OCI-M2 (cell line): ENCODE measurements at regions not wholly inside any gene's neighbourhood (a gene's known extent, or its start where the extent isn't known, plus 50 kb on each side); places are given as distances from the start of the nearest gene placed in this dataset.
A peak's percentile ranks its signal among the peaks of the same experiment; 100 is the strongest.

Source experiments
- DNase-seq: peaks from one replicate; lab custom pipeline; 2025; ENCODE audit not compliant: unreplicated experiment; lab: John Stamatoyannopoulos, UW

DNA sequence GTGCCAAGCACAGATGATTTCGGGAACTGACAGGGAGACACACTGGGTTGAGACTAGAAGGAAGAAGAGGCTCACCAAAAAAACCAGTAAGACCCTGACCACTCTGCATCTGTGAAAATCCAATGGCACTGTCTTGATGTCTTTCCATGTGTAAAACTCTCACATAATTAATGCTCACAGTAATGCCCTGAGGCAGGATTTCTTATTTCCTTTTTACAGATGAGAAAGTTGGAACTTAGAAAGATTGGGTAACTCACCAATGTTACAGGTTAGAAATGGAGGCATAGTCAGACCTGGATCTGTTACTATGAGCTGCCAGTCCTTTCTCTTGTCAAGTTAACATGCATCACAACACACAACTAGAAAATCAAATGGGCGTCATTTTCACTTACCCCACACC lies 151.0 kb upstream of the MCHR2 start:
- no peak for DNase-seq

DNA sequence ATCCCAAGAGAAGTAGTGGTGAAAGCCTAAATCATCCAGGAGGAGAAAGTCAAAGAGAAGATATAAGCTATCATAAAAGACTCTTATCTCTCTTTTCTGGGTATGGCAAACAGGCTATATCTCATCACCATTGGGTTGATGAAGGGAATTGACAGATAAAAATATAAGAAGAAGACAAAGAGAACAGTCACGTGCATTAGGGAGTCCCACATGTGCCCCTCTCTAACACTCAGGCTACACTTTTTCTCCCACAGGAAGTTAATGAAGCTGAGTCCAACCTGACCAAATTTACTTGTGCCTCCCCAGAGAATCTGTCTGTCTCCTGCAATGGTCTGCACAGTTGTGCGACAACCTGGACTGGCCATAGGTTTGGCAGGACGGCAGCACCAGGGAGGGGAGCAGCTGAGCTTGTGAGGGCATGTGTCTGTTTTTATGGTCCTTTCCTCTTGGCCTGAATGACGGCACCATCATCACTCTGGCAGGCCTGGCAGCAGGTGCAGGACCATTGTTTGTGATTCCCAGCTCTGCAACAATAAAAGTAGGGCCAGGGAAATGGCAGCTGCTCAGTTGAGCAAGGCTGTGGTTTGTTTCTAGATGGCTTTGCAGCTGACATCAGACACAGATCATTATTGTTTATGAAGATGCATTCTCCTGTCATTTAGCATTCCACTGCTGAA lies 144.5 kb upstream of the MCHR2 start:
- no peak for DNase-seq

DNA sequence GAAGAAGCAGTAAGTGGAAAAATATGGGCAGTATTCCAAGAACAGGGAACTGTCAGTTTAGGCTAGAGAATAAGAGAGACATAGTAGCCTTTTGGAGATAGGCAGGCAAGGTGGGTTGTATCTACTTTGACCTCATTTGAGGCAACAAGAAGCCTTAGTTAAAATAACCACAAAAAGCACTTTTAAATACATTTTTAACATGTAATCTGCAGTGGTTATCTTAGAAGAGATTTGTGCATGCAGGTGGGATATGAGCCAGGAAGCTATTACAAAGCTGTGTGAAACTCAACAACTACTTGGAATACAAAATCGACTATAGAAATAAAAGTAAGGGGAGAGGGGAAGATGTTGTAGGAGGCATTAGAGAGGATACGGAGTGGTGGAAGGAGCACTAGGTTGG lies 143.7 kb upstream of the MCHR2 start:
- no peak for DNase-seq

DNA sequence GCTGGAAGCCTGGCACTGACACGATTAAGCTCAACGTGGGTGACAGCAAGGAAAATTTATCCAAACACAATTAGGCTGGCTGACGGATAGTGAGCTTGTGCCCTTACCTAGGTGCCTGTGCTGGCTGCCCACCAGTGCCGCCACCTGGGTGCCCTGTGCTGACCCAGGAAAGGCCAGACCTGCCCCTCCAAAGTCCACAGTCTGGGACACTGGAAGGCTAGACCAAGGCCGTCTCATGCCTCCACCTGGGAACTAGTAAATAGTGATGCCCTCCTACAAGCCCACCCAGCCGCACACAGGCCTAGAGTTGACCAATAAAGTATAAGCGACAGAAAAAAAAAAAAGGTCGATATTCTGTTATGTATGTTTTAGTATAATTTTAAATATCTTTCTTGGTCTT lies 142.6 kb upstream of the MCHR2 start:
- DNase-seq = no peak

DNA sequence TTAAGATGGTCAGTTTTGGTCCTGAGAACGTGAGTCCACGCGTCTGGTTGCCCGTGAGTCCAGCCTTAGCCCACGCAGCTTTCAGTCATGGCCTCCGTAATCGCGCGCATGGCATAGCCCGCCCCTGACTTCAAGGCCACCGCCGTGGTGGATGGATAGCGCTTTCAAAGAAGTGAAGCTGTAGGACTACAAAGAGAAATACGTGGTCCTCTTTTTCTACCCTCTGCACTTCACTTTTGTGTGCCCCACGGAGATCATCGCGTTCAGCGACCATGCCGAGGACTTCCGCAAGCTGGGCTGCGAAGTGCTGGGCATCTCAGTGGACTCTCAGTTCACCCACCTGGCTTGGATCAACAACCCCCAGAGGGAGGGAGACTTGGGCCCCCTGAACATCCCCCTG lies 142.0 kb upstream of the MCHR2 start:
- DNase-seq = no peak

DNA sequence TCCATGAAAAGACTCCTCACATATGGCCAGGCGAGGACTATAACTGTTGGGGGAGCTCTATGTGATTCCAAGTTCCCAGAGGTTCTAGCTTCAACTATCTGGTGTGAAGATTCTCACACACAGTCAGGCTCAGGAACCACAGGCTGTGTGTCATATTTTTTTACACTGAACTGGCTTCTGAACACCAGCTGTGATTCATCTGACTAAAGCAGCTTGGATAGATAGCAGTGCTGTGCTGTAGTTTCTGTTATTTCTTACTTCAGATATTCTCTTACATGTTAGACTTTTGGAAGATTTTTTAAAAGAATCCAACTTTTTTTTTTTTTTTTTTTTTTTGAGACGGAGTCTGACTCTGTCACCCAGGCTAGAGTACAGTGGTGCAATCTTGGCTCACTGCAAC lies 140.7 kb upstream of the MCHR2 start:
- no peak for DNase-seq

DNA sequence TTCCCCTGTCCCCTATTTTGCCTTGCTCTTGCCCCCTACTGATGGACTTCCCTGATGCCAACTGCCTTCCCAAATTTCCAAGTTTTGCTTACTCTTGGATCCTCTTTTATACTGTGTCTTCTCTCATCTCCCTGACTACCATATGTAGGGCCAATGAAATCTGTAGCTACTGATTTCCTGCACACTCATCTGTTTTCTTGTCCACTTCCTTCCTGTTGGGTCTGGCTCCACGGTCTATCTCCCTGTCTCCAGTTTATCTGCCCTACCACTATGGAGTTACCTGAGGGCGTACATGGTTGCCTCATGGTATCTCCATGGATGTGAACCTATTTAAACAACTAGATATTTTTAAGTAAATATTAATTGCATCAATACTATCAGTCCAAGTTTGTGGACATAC lies 140.3 kb upstream of the MCHR2 start:
- no peak for DNase-seq

DNA sequence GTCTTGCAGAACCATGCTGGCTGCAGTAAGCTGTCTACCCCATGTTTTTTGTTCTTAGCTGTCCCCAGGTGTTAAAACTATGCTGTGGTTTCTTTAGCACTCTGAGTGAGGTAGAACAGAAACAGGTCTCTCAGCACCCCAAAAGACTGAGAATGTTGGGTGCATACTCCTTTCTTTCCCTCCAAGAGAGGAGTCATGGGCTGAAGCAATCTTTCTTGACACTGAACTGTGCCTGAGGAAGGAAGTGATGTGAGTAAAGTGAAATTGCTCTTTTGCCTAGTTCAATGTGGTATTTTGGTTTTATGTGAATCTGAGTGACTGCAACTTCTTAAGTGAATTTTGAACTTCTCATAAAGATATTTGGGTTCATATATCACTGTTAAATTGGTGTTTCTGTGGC lies 138.0 kb upstream of the MCHR2 start:
- no peak for DNase-seq

DNA sequence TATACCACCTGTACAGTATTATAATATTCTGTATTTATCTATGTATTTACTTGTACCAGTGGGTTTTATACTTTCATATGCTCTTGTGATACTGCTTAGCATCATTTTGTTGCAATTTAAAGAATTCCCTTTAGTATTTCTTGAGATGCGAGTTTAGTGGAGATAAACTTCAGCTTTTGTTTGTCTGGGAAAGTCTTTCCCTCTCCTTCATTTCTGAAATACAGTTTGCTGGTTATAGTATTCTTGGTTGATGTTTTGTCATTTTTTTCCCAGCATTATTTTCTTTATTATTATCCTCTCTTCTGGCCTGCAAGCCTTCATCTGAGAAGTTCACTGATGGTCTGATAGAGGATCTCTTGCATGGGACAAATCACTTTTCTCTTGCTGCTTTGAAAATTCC lies 136.6 kb upstream of the MCHR2 start:
- no peak for DNase-seq

DNA sequence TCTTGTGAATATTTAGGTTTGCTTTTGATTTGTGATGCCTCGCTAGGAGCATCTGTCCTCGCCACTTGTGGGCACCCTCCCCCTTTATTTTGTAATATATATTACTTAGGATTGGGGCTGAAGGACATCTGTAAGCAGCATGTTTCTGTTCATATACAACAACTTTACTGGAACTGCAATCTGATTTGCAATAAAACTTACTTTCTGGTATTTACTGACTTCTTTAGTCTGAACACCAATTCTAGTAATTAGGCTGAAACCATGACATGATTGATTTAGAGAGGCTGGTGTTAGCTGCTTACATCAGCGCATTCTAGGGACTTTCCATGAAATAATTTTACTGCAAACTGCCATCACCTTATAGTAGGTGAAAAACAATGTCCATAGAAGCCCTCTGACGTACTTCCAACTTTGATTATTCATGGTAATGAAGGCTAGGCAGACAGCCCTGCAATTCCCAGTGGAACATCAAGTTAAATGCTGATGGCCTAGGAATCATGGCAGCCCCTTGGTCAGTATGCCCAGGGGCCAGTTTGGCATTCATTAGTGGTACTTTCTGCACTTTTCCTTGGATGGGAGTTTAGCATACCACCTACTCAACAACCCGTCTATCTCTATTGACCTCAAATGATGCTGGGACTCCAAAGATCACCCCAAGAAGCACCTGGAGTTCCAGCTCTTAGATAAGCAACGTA lies 132.9 kb upstream of the MCHR2 start:
- no peak for DNase-seq

DNA sequence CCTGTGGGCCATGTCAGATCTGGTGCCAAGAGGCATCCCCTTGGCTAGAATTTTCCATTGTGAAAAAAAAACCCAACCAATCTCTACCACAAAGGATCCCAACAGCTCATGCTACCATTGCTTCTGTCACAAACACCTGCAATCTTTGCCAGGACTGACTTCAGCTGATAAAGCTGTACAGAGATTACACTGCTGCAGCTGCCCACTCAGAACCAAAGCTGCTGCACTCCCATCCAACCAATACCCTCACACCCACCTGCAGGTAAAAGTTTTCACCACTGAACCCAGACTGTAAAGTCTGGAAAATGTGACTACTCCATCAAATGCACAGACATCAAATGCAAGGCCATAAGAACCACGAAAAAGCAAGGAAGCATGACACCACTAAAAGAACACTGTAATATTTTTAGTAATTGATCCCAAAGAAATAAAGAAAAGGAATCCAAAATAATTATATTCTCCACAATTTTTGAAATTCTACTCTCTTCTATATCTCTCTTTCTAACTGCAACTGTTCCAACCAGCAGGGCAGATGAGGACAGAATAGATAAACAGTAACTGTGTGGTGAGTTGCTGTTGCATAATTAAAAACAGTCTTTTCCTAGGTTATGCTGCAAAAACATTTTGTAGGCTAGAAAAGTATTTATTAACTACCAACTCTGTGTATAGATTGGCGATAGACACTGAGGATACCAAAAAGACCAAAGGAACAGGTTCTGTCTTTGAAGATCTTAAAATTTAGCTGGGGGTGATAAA lies 128.0 kb upstream of the MCHR2 start:
- no peak for DNase-seq

DNA sequence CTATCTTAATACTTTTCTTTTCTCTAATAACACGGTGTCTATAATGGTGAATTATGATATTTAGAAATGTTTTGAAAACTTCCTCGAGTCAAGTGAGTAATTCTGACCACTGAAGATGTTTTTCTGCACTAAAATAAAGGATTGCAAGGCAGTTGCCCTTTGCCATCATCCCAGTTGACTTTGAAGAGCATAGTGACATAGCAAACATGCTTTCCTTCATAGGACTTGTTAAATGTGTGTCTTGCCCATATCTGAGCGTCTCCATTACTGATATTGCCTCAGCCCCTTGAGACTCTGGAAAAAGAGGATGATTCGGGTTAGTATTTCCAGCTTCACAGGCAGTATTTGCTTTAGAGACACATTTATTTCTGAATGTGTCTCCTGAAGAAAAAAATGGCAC lies 125.2 kb upstream of the MCHR2 start:
- no peak for DNase-seq

DNA sequence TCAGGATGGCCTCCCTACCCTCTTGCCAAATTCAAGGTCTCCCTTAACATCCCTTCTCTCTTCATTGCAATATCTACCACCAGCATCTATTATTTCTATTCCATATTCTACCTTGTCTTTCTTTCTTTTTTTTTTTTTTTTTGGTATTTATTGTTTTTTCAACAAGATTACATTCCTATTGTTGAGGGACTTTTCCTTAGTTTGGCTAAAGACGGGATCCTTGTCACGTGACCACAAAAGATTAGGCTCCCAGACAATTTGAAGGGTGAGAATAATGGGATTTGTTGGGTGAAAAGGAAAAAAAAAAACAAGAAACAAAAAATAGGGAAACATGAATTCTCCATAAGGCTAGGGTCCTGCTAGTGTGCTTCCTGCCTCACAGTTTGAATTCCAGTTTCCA lies 124.3 kb upstream of the MCHR2 start:
- no peak for DNase-seq

DNA sequence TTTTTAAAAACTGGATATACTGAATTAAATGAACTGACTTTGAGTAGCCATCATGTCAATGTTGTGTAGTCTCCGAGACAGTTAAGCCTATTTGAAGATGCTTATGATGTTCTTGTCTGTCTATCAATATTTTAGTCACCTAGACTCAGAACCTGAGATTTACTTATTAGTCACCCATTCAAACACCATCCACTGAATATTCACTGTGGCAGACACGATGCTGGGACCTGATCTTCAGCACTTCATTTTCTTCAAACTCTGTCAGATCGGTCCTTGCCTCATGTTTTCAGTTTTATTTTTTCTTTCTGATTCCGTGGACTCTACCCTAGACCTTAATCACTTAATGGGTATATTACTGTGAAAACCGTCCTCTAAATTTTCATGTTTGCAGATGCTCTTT lies 123.7 kb upstream of the MCHR2 start:
- DNase-seq = no peak

DNA sequence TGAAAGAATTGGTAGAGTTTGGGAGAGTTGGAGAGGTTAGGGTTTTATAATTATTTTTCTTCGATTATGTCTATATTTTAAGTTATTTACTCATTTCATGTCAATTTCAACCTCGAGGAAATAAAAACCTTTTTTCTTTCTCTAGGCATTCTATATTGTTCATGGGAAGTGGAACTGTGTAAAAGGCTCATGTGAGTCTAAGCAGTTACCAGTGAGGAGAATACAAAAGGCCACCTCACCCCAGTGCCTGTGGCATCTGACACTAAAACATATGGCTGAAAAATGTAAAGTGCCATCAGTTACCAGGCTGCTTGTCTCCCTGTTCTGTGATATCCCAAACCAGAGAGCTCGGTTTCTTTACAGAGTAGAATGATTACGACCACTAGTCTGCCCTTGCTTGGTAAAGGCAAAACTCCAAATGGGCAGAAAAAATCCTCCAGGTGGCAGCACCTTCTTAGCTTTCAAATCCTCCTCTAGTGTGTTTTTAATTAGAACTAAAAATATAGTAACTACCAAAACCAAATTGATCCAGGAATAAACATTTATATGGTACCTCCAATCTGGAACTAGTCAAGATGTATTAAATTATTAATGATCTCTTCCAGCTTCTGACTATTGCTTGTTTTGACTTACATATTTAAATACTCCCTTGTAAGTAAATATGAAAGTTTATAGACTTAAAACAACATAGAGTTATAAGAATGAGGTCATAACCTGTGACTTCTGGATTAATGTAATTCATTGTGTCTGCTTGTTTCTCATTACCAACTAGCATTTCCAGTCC lies 122.6 kb upstream of the MCHR2 start:
- peak; percentile 59 for DNase-seq

DNA sequence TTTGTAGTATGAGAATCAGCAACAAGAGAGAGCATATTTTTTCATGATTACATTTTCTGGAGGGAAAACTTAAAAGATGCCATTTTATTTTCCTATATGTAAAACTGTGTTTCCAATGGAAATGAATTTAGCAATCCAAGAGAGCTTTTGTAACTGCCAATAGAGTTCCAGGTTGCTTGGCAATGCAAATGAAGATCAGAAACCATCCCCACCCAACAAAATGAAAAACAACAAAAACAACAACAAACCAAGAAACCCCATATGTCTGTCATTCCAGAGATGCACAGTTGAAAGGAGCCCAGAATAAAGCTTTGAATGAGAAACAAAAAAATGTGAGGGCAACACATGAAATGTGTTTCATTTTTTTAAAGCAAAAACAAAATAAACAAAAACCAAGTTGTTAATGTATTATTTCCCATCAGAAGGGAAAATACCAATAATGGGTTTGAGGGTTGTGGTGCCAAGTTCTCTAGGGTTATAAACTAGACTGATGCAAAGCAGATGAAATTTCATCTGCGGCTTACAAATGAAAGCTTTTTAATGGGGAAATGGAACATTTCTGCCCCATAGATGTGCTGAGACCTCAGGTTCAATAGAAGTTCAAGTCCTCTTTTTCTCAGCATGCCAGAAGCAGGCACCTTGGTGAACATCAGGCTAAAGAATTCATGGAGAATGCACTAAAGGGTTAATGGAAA lies 121.5 kb upstream of the MCHR2 start:
- no peak for DNase-seq

DNA sequence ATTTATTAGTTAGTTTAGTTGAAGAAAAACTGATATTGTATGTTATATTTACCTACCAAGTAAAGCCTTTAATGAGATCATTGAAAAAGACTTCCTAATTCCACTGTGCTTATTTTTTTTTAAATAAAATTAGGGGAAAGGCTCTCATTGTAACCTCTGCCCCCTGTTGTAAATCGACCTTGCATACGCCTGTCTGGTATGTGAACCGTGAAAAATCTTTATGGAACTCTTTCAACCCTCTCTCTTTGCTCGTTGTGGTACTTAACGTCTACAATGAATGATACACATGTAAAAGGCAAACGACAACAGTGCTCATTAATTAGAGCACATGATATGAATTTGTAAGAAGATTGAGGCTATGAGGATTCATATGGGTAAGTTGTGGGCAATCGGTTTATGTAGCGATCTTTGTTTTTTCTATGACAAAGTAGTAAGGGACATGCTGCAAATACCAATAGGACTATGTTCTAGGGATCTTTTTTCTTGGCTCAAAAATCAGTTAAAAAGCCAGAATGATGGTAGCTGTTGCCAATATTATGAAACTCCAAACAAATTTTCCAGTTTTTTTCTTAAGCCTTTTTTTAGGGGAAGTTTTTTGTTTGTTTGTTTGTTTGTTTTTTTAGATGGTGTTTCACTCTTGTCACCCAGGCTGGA lies 119.0 kb upstream of the MCHR2 start:
- no peak for DNase-seq

DNA sequence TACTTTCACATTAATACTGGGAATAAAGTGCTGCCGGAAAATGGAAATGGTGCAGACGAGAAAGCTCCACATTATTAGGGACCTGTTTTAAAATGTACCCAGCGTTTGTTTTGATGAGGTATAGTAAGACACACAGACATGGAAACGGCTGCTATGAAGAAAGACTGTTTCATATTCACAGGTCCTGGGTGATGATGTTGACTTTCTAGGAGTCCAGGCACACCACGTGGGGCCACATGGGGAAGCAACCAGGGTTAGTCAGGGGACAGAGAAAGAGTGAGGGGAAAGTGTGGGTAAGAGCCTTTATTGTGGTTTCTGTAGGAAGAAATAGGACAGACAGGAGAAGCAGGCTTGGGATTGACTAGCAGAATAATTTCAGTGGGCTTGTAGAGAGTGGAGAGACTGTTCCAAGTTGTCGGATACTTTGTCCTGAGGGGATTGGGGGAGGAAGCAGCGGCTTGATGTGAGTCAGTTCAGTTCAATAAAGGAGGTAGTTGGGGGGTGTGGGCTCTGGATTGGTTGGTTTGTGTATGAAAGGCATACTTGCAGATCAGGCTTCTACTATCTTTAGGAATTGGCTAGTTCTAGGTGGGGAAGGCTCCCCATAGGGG lies 112.0 kb upstream of the MCHR2 start:
- no peak for DNase-seq

DNA sequence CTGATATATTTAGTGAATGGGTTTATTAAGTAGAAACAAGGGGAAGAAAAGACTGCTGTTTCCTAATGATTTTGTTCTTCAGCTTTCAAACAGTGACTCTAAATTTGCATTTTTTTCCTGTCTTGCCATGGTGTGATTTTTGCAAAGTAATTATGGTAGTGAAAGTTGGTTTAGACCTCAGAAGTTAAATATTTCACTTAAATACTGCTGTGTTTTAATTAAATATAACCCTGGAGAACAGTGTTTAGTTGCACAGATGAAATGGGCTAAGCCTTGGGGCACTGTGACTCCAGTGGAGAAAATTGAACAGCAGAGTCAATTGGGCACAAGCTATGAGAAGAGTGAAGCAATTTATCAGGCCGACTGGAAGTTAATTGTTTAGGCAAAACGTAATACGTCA lies 111.1 kb upstream of the MCHR2 start:
- DNase-seq = no peak

DNA sequence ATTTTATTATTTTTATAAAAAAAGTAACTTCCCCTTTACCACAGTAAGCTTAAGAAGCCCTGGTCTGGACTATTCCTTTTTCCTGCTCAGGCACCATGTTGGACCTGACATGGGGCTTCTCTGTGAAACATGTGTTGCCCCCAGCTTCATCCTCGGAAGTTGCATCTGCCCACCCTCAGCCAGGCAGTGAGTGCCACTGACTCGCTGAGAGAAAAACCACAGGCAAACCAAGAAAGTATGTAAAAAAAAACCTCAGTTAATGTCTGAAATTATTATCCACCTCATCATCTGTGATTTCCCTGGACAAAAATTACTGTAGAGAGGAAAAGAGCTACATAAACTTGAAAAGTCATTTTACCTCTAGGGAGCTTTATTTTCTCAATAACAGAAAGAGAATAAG lies 109.9 kb upstream of the MCHR2 start:
- no peak for DNase-seq
